ENCODE measurements at regions not wholly inside any gene's neighbourhood (a gene's known extent, or its start where the extent isn't known, plus 50 kb on each side); places are given as distances from the start of the nearest gene placed in this dataset.
"Not testable (repeated sequence)": the region's sequence is repeated elsewhere in the genome, so short reads cannot be mapped to it uniquely, and the experiment has no call there.

GRCh38 chr2:184057910-184058309, 540.4 kb upstream of the ZNF804A start:
- intact Hi-C loops (cut with micrococcal nuclease): no loop called here

GRCh38 chr2:184060268-184060667, 538.1 kb upstream of the ZNF804A start:
- intact Hi-C loops (cut with micrococcal nuclease): not testable (repeated sequence)

- intact Hi-C loops (cut with micrococcal nuclease): no loop called here
These were observed 530.8 kb upstream of the ZNF804A start for GRCh38 chr2:184067502-184067901.

DNA sequence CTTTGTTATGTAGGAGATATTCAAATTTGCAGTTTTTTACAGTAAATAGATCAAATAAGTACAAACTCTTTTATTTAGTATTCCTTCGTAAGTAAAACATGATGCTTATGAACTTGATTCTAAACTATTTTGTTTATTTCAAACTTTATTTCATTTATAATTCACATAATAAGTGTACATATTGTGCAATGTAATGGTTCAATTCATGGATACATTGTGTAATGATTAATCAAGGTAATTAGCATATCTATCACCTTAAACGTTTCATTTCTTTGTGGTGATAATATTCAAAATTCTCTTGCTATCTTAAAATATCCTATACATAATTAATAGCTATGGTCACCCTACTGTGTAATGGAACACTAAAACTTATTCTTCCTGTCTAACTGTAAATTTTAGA, 525.9 kb upstream of the ZNF804A start:
- intact Hi-C loops (cut with micrococcal nuclease): no loop called here

- intact Hi-C loops (cut with micrococcal nuclease): no loop called here
These were observed 519.8 kb upstream of the ZNF804A start for GRCh38 chr2:184078496-184078895.

- intact Hi-C loops (cut with micrococcal nuclease): no loop called here
These were observed 506.9 kb upstream of the ZNF804A start for GRCh38 chr2:184091456-184091855.

DNA sequence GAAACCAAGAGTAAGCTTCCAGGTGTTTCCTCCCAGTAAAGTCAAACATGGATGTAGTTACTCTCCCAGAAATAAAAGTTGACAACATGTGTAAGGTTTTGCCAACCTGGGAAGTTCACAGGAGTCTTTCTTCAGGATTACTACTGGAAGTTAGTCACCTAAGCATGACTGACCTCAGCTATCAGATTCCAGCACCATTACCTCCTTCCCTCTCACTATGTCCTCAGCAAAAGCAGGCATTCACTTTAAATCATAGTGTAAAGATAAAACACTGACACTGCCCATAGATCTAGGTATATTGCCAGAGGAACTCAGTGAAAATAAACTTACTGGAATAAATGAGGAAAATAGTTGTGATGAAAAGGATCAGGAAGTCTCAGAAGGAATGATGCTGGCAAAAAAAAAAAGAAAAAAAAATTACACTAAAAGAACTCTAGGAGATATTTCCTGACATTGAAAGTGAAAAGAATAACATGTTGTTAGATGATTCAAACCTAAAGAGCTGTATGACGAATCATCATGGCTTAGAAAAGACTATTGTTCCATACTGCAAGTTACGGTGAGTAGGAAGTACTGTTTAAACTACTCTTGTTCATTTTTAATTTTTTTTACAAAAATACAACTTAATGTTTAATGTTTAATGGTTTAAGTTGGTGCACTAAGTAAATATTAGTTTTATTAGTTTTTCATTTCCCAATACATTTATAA, 484.5 kb upstream of the ZNF804A start:
- intact Hi-C loops (cut with micrococcal nuclease): no loop called here

GRCh38 chr2:184114439-184114838, 483.9 kb upstream of the ZNF804A start:
- intact Hi-C loops (cut with micrococcal nuclease): no loop called here

DNA sequence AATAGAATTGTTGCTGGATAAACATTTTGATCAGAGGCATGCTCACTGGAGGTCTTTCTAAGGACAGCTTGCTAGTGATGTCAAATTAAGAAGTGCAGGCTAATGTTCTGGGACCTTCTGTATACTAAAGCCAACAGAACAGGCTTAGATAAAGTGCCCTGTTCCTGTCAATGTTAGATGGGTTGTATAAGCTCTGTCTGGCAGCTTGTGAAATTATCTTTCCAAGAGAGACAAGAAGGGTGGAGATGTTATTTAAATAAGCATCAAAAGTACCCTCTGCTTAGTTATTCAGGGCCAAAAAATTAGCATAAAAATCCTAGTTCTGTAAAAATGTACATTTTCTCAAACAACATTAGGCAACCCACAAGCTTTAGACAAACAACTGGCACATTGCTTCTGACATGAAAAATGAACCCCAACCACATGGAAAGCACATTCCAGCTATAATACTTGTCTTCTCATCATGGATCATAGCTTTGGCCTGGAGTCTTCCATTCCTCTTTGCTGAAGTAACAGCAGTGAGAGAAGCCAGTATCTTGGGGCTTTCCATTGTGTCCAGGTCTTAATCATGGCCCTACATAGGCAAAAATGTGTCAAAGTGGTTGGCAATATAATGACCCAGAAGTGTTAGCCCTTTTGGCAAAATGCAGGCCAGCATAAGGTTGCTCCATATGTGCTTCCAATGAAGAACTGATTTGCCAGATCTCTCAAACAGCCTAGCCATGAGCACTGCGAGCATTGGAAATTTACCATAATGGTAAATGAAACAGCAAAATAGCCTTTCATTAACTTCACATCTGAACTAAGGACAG, 478.1 kb upstream of the ZNF804A start:
- intact Hi-C loops (cut with micrococcal nuclease): no loop called here

- intact Hi-C loops (cut with micrococcal nuclease): no loop called here
These were observed 472.5 kb upstream of the ZNF804A start for GRCh38 chr2:184125867-184126266.

GRCh38 chr2:184129073-184129472, 469.3 kb upstream of the ZNF804A start:
- intact Hi-C loops (cut with micrococcal nuclease): no loop called here

DNA sequence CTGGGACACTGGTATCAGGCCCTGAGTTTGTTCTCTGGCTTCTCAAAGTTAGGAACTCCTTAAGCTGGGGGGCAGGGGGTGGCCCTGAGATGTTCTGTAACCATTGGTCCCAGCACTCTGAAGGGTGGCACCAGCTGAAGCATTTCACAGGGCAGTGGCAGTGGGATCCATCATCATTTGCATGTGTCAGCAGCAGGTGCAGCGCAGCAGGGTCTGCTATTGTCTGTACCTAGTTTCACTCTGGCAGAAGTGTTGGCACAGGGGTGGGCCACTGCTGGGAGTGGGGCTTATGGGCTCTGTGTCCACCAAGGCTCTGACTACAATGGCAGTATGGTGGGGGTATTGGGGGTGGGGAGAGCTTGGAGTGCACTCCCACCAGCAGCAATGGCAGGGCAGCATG, 460.4 kb upstream of the ZNF804A start:
- intact Hi-C loops (cut with micrococcal nuclease): no loop called here

DNA sequence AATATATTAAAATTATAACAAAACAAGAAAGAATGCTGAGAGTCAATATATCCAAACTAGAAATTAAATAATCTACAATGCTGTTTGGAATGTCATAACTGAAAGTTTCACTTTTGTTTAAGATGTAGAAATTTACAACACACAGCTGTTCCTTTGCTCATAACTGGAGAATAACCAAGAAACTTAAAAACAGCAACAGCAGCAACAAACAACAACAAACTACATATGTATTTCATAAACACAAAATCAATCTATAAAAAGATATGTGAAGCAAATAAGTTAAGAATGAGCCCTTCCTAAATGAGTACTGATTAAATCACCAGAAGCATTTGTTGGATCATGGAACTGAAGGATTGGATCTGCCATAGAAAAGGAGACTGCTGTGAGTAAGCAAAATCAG, 456.5 kb upstream of the ZNF804A start:
- intact Hi-C loops (cut with micrococcal nuclease): no loop called here

- intact Hi-C loops (cut with micrococcal nuclease): no loop called here
These were observed 443.9 kb upstream of the ZNF804A start for GRCh38 chr2:184154438-184154837.

DNA sequence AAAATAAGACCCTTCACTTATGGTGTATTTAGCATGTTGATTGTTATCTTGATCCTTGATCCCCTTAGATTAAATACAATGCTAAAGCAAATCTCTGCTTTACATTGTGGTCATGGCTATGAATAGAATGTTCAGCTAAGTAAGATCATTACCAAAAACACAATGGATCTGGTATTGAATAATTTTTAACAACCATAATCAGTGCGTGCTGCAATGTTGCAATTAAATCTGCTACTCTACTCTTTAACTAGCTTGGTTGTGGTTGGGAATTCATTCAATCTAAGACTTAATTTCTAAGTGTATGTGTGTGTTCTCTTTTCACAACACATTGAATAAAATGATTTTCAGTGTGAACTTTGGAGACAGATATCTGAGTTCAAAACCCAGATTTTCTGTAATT, 442.5 kb upstream of the ZNF804A start:
- intact Hi-C loops (cut with micrococcal nuclease): no loop called here

DNA sequence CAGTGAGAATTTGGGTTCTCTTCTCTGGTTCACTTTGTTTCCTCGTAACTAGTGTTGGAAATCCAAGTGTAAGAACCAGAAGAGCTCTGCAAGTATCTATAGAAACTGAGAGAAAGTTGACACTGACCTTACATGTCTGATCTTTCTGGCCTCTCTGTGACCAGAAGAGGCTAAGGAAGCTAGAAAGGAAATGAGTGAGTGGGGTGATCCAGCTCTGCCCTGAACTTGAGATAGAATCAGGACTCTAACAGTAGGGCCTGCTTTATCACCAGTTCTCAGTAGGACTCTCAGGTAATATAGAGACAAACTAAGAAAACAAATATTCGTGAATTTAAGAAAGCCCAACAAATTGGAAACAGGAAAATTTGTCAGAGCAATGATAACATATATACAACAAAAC, 441.2 kb upstream of the ZNF804A start:
- intact Hi-C loops (cut with micrococcal nuclease): no loop called here

- intact Hi-C loops (cut with micrococcal nuclease): no loop called here
These were observed 435.9 kb upstream of the ZNF804A start for GRCh38 chr2:184162426-184162825.

- intact Hi-C loops (cut with micrococcal nuclease): not testable (repeated sequence)
These were observed 429.5 kb upstream of the ZNF804A start for GRCh38 chr2:184168823-184169222.

DNA sequence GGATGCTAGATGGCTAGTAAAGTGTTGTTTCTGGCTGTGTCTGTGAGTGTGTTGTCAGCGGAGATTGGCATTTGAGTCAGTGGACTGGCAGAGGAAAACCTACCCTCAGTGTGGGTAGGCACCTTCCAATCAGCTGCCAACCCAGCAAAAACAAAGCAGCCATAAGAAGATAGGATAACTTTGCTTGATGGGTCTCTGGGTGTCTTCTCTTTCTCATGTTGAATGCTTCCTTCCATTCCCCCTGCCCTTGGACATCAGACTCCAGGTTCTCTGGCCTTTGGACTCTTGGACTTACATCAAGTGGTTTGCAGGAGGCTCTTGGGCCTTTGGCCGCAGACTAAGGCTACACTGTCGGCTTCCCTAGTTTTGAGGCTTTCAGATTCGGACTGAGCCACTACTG, 429.0 kb upstream of the ZNF804A start:
- intact Hi-C loops (cut with micrococcal nuclease): no loop called here

- intact Hi-C loops (cut with micrococcal nuclease): no loop called here
These were observed 423.7 kb upstream of the ZNF804A start for GRCh38 chr2:184174493-184175104.

DNA sequence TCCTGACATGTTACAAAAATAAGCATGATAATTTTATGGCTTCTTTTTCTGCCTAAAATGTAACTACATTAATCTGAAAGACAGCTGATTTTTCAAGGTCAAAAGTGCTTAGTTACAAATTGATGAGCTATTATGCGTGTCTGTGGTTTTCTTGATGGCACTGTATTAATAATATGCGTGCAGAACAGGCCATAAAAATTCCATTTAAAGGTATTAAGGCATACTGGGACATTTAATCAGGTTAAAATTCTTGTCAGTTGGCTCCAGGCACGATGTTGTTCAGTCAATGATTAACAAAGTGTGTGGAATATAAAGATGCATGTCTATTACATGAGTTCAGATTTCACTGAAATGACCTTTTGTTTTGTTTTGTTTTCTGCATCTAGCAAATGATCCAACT, 420.1 kb upstream of the ZNF804A start:
- intact Hi-C loops (cut with micrococcal nuclease): no loop called here

DNA sequence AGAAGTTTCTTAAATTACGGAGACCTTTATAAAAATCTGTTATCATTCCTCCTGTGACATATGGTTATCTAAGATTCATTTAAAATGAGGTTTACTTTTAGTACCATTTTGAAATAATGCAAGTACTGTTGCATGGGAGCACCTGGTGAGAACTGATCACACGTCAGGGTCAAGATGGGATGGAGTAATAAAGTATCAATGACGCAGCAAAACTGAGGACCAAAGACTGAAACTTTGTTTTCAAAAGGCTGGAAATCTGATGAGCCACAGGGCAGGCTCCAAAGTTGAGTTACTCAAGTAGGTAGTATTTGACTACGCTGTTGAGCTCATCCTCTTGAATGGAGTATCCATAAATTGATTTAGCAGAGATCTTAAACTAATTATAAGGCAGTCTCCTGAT, 411.9 kb upstream of the ZNF804A start:
- intact Hi-C loops (cut with micrococcal nuclease): no loop called here
